WTC11 (cell line): ENCODE measurements at regions not wholly inside any gene's neighbourhood (a gene's known extent, or its start where the extent isn't known, plus 50 kb on each side); places are given as distances from the start of the nearest gene placed in this dataset.

Experiments
- ATAC-seq: fragments of 200-7000 bp; cut with Tn5 transposase; 2 replicates; pipeline ENCODE4 v1.10.0; 2021; ENCODE audit warnings: mild to moderate bottlenecking, moderate library complexity
- CTCF ChIA-PET: fragments of 300-600 bp; sonication (Branson Sonifier 250); formaldehyde crosslinking; loops from one replicate; lab custom pipeline; 2021; ENCODE audit warnings: antibody characterized with exemption; lab: Charles Lee
- POLR2A ChIA-PET: fragments of 350-600 bp; sonication (Branson Sonifier 250); formaldehyde crosslinking; loops from one replicate; lab custom pipeline; 2021; ENCODE audit warnings: antibody characterized with exemption; lab: Charles Lee
- DNase-seq: peaks from one replicate; pipeline ENCODE4 v3.0.0; 2021; ENCODE audit warnings: low spot score
- H3K27ac Mint-ChIP-seq: 2 replicates; pipeline ENCODE4 v1.8.0; 2021; ENCODE audit warnings: mixed read lengths
- H3K27me3 Mint-ChIP-seq: 2 replicates; pipeline ENCODE4 v1.8.0; 2021; ENCODE audit warnings: low read depth, mild to moderate bottlenecking, moderate library complexity, mixed read lengths
- H3K36me3 Mint-ChIP-seq: 2 replicates; pipeline ENCODE4 v1.8.0; 2021; ENCODE audit warnings: mixed read lengths
- H3K4me1 Mint-ChIP-seq: 2 replicates; pipeline ENCODE4 v1.8.0; 2022; ENCODE audit warnings: mixed read lengths
- H3K4me3 Mint-ChIP-seq: 2 replicates; pipeline ENCODE4 v1.8.0; 2021; ENCODE audit warnings: mild to moderate bottlenecking, moderate library complexity, mixed read lengths
- H3K9me3 Mint-ChIP-seq: 2 replicates; pipeline ENCODE4 v1.8.0; 2021; ENCODE audit warnings: mixed read lengths
- ARID4B ChIP-seq: sonication (generic); formaldehyde crosslinking; IDR thresholded peaks from 2 replicates; pipeline ENCODE4 v1.8.0; 2023; ENCODE audit warnings: missing genetic modification reagents, mild to moderate bottlenecking, borderline replicate concordance
- ESRRA ChIP-seq: sonication (generic); formaldehyde crosslinking; IDR thresholded peaks from 2 replicates; pipeline ENCODE4 v1.8.1; 2022; ENCODE audit warnings: mild to moderate bottlenecking, missing genetic modification reagents, borderline replicate concordance
- HMGXB4 ChIP-seq: sonication (generic); formaldehyde crosslinking; IDR thresholded peaks from 2 replicates; pipeline ENCODE4 v1.8.1; 2023; ENCODE audit warnings: mild to moderate bottlenecking, moderate library complexity, missing genetic modification reagents
- IRF2 ChIP-seq: sonication (generic); formaldehyde crosslinking; IDR thresholded peaks from 2 replicates; pipeline ENCODE4 v1.8.0; 2022; ENCODE audit warnings: low read depth, missing genetic modification reagents, borderline replicate concordance
- JAZF1 ChIP-seq: fragments of 250-450 bp; sonication (Bioruptor Pico); IDR thresholded peaks from 2 replicates; pipeline ENCODE4 v1.9.0; 2021; ENCODE audit warnings: moderate library complexity, mild to moderate bottlenecking, inconsistent platforms
- JUN ChIP-seq: sonication (generic); formaldehyde crosslinking; IDR thresholded peaks from 2 replicates; pipeline ENCODE4 v1.8.0; 2023; ENCODE audit warnings: mild to moderate bottlenecking, missing genetic modification reagents
- MYBL2 ChIP-seq: sonication (generic); formaldehyde crosslinking; IDR thresholded peaks from 2 replicates; pipeline ENCODE4 v1.8.1; 2023; ENCODE audit warnings: mild to moderate bottlenecking, moderate library complexity, missing genetic modification reagents
- OVOL2 ChIP-seq: fragments of 250-450 bp; sonication (Bioruptor Pico); IDR thresholded peaks from 2 replicates; pipeline ENCODE4 v1.9.0; 2021; ENCODE audit warnings: mild to moderate bottlenecking, borderline replicate concordance
- TEAD4 ChIP-seq: sonication (generic); formaldehyde crosslinking; IDR thresholded peaks from 2 replicates; pipeline ENCODE4 v1.8.0; 2022; ENCODE audit warnings: mild to moderate bottlenecking, missing genetic modification reagents
- TP53 ChIP-seq: sonication (generic); formaldehyde crosslinking; IDR thresholded peaks from 2 replicates; pipeline ENCODE4 v1.8.1; 2023; ENCODE audit warnings: mild to moderate bottlenecking, missing genetic modification reagents
- ZBTB21 ChIP-seq: sonication (generic); formaldehyde crosslinking; IDR thresholded peaks from 2 replicates; pipeline ENCODE4 v1.8.1; 2023; ENCODE audit warnings: mild to moderate bottlenecking, missing genetic modification reagents, borderline replicate concordance
- ZNF219 ChIP-seq: sonication (generic); formaldehyde crosslinking; IDR thresholded peaks from 2 replicates; pipeline ENCODE4 v1.8.0; 2023; ENCODE audit warnings: missing genetic modification reagents, mild to moderate bottlenecking, borderline replicate concordance
- ZNF317 ChIP-seq: sonication (generic); formaldehyde crosslinking; IDR thresholded peaks from 2 replicates; pipeline ENCODE4 v1.8.1; 2023; ENCODE audit warnings: low read depth, mild to moderate bottlenecking, moderate library complexity, missing genetic modification reagents, borderline replicate concordance
- ZNF416 ChIP-seq: fragments of 250-450 bp; sonication (Bioruptor Pico); IDR thresholded peaks from 2 replicates; pipeline ENCODE4 v1.9.0; 2021; ENCODE audit warnings: mild to moderate bottlenecking, inconsistent platforms
- ZNF425 ChIP-seq: fragments of 250-450 bp; sonication (Bioruptor Pico); conservative IDR thresholded peaks from 2 replicates; pipeline ENCODE4 v1.9.0; 2021; ENCODE audit warnings: mild to moderate bottlenecking
- TF ChIP-seq, protein P1 (sequence below): sonication (generic); formaldehyde crosslinking; IDR thresholded peaks from 2 replicates; pipeline ENCODE4 v1.8.0; 2023; ENCODE audit warnings: missing genetic modification reagents
- TF ChIP-seq, protein P2 (sequence below): sonication (generic); formaldehyde crosslinking; IDR thresholded peaks from 2 replicates; pipeline ENCODE4 v1.8.0; 2022; ENCODE audit warnings: mild to moderate bottlenecking, missing genetic modification reagents
- TF ChIP-seq, protein P3 (sequence below): sonication (generic); formaldehyde crosslinking; IDR thresholded peaks from 2 replicates; pipeline ENCODE4 v1.8.0; 2023; ENCODE audit warnings: mild to moderate bottlenecking, missing genetic modification reagents
- TF ChIP-seq, protein P4 (sequence below): fragments of 250-450 bp; sonication (Bioruptor Pico); IDR thresholded peaks from 2 replicates; pipeline ENCODE4 v1.9.0; 2021; ENCODE audit warnings: mild to moderate bottlenecking, borderline replicate concordance
- TF ChIP-seq, protein P5 (sequence below): fragments of 250-450 bp; sonication (Bioruptor Pico); IDR thresholded peaks from 2 replicates; pipeline ENCODE4 v1.8.0; 2021; ENCODE audit warnings: mild to moderate bottlenecking

DNA sequence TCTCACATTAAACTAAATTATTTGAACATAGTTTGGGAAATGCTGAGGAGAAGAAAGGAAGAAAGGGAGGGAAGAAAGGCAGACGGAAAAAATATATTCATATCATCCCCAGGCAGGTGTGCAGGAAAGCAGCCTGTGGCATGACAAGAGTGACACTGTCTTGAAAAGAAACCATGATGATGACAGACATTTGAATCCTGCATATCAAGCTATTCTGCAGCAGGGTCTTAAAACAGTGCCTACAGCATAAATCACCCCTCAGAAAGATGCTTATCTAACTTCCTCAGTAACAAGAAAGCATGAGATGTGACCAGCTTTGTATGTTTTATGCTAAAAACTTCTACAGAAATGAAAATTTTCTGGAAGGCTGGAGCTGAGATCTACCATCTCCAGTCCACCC, 144.5 kb upstream of the GRM7 start:
- TF ChIP-seq JUN (CRISPR knock-in tag), result no peak
- TF ChIP-seq, protein P1, sequence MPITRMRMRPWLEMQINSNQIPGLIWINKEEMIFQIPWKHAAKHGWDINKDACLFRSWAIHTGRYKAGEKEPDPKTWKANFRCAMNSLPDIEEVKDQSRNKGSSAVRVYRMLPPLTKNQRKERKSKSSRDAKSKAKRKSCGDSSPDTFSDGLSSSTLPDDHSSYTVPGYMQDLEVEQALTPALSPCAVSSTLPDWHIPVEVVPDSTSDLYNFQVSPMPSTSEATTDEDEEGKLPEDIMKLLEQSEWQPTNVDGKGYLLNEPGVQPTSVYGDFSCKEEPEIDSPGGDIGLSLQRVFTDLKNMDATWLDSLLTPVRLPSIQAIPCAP (CRISPR knock-in tag), result no peak
- no peak for TF ChIP-seq HMGXB4 (CRISPR knock-in tag)
- no peak for TF ChIP-seq ZNF425 (CRISPR knock-in tag)
- TF ChIP-seq ZNF219, result no peak
- no peak for TF ChIP-seq OVOL2 (CRISPR knock-in tag)
- TF ChIP-seq, protein P2, sequence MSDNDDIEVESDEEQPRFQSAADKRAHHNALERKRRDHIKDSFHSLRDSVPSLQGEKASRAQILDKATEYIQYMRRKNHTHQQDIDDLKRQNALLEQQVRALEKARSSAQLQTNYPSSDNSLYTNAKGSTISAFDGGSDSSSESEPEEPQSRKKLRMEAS (CRISPR knock-in tag), result no peak
- TF ChIP-seq, protein P3, sequence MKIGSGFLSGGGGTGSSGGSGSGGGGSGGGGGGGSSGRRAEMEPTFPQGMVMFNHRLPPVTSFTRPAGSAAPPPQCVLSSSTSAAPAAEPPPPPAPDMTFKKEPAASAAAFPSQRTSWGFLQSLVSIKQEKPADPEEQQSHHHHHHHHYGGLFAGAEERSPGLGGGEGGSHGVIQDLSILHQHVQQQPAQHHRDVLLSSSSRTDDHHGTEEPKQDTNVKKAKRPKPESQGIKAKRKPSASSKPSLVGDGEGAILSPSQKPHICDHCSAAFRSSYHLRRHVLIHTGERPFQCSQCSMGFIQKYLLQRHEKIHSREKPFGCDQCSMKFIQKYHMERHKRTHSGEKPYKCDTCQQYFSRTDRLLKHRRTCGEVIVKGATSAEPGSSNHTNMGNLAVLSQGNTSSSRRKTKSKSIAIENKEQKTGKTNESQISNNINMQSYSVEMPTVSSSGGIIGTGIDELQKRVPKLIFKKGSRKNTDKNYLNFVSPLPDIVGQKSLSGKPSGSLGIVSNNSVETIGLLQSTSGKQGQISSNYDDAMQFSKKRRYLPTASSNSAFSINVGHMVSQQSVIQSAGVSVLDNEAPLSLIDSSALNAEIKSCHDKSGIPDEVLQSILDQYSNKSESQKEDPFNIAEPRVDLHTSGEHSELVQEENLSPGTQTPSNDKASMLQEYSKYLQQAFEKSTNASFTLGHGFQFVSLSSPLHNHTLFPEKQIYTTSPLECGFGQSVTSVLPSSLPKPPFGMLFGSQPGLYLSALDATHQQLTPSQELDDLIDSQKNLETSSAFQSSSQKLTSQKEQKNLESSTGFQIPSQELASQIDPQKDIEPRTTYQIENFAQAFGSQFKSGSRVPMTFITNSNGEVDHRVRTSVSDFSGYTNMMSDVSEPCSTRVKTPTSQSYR (CRISPR knock-in tag), result no peak
- no peak for TF ChIP-seq TEAD4 (CRISPR knock-in tag)
- TF ChIP-seq, protein P4, sequence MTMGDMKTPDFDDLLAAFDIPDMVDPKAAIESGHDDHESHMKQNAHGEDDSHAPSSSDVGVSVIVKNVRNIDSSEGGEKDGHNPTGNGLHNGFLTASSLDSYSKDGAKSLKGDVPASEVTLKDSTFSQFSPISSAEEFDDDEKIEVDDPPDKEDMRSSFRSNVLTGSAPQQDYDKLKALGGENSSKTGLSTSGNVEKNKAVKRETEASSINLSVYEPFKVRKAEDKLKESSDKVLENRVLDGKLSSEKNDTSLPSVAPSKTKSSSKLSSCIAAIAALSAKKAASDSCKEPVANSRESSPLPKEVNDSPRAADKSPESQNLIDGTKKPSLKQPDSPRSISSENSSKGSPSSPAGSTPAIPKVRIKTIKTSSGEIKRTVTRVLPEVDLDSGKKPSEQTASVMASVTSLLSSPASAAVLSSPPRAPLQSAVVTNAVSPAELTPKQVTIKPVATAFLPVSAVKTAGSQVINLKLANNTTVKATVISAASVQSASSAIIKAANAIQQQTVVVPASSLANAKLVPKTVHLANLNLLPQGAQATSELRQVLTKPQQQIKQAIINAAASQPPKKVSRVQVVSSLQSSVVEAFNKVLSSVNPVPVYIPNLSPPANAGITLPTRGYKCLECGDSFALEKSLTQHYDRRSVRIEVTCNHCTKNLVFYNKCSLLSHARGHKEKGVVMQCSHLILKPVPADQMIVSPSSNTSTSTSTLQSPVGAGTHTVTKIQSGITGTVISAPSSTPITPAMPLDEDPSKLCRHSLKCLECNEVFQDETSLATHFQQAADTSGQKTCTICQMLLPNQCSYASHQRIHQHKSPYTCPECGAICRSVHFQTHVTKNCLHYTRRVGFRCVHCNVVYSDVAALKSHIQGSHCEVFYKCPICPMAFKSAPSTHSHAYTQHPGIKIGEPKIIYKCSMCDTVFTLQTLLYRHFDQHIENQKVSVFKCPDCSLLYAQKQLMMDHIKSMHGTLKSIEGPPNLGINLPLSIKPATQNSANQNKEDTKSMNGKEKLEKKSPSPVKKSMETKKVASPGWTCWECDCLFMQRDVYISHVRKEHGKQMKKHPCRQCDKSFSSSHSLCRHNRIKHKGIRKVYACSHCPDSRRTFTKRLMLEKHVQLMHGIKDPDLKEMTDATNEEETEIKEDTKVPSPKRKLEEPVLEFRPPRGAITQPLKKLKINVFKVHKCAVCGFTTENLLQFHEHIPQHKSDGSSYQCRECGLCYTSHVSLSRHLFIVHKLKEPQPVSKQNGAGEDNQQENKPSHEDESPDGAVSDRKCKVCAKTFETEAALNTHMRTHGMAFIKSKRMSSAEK (CRISPR knock-in tag), result no peak
- no peak for TF ChIP-seq ZNF416 (CRISPR knock-in tag)
- no peak for TF ChIP-seq IRF2 (CRISPR knock-in tag)
- no peak for TF ChIP-seq ESRRA (CRISPR knock-in tag)
- no peak for TF ChIP-seq ARID4B (CRISPR knock-in tag)
- TF ChIP-seq JAZF1 (CRISPR knock-in tag), result no peak
- TF ChIP-seq TP53 (CRISPR knock-in tag), result no peak
- TF ChIP-seq ZNF317 (CRISPR knock-in tag), result no peak
- no peak for TF ChIP-seq MYBL2 (CRISPR knock-in tag)
- no peak for TF ChIP-seq ZBTB21 (CRISPR knock-in tag)
- TF ChIP-seq, protein P5, sequence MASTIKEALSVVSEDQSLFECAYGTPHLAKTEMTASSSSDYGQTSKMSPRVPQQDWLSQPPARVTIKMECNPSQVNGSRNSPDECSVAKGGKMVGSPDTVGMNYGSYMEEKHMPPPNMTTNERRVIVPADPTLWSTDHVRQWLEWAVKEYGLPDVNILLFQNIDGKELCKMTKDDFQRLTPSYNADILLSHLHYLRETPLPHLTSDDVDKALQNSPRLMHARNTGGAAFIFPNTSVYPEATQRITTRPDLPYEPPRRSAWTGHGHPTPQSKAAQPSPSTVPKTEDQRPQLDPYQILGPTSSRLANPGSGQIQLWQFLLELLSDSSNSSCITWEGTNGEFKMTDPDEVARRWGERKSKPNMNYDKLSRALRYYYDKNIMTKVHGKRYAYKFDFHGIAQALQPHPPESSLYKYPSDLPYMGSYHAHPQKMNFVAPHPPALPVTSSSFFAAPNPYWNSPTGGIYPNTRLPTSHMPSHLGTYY (CRISPR knock-in tag), result no peak
- DNase-seq (no peak), ATAC-seq (no peak)
- Mint-ChIP-seq H3K4me1 (no peaks in the 10 kb centered on the region), H3K27me3 (no peaks in the 10 kb centered on the region), H3K9me3 (peaks cover 63% of the 10 kb centered on the region), H3K27ac (no peak overlapping the region), H3K36me3 (peaks cover 27% of the 10 kb centered on the region), H3K4me3 (no peak overlapping the region)
- CTCF ChIA-PET, result no interaction called here
- POLR2A ChIA-PET, result no interaction called here
